GM19468 (cell line): ENCODE measurements at regions not wholly inside any gene's neighbourhood (a gene's known extent, or its start where the extent isn't known, plus 50 kb on each side); places are given as distances from the start of the nearest gene placed in this dataset.

Experiments used
- ATAC-seq: cut with Tn5 transposase; IDR thresholded peaks from one replicate; pipeline ENCODE4 v1.9.1; 2021; ENCODE audit warnings: mild to moderate bottlenecking, moderate library complexity, moderate number of reproducible peaks; ENCODE audit not compliant: unreplicated experiment; ENCODE audit errors: extremely low read depth

- ATAC-seq = no peak
Observed at GRCh38 chr12:23043646-23044045, 418.7 kb downstream of the ETNK1 start.

DNA sequence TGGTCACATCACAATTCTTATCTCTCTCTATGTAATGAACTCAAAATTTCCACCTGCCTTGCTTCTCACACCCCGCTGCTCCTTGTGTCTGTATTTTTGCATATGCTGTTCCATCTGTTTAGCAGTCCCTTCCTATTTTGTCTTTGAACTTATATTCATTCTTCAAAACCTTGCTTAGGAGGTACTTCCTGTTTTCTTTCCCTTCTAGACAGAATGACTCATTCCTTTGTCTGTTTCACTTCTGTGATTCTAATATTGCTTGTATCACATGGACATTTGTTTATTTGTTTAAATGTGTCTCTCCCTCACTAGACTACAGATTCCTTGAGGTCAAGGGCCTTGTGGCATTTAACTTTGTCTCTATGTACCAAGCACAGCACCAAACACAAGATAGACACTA, 424.2 kb downstream of the ETNK1 start:
- ATAC-seq = no peak

- no peak for ATAC-seq
Observed at GRCh38 chr12:23055004-23055403, 430.0 kb downstream of the ETNK1 start.

DNA sequence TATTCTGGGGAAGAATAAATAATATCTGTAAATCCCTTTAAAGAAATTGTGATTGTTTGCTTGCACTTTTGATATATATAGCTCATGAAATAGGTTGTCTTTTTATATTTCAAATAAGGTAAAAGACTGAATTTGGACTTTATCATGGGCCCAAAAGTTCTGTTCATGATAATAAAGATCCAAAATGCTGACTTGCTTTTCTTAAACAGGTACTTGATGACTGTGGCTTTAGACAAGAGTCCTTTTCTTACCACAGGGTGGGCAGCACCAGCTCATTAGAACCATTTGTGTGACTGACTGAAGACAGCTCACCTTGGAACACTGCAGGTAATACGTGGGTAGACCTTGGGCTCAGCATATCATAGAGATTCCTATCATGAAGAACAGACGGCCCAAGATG, 432.6 kb downstream of the ETNK1 start:
- ATAC-seq = no peak

GRCh38 chr12:23060161-23060560, 435.2 kb downstream of the ETNK1 start:
- no peak for ATAC-seq

- ATAC-seq = no peak
Observed at GRCh38 chr12:23063206-23063605, 438.2 kb downstream of the ETNK1 start.

GRCh38 chr12:23066095-23066494, 441.1 kb downstream of the ETNK1 start:
- ATAC-seq = no peak

GRCh38 chr12:23083267-23083666, 458.3 kb downstream of the ETNK1 start:
- ATAC-seq = no peak

DNA sequence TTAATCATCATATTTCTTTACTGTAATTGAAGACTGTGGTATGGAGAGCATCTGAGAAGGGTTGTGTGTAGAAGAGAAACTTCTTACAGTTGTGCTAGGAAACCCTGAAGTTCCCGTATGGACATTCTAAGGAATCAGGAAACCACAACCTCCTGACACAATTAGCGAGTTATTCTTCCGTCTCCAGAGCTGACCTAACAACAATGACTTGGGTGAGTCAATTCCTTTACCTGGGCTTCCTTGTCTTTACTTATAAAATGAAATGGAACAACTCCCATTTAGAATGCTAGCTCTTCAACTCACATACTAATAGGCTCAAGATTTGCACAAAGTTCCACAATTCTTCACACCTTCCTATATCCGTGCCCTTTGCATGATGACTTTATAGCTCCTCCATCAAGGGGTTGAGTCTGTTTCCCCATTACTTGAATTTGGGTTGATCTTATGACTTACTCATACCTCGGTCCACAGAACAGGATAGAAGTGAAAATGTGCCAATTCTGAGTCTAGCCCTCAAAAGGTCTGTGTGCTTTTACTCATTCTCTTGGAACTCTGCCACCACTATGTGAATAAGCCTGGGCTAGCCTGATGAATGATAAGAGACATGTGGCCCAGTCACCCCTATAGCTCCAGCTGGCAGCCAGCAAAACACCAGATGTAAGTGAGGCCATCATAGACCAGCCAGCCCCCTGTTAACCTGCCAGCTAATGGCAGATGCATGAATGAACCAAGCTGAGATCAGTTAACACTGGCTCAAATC, 459.4 kb downstream of the ETNK1 start:
- ATAC-seq = no peak

GRCh38 chr12:23088594-23088993, 463.6 kb downstream of the ETNK1 start:
- ATAC-seq = no peak

DNA sequence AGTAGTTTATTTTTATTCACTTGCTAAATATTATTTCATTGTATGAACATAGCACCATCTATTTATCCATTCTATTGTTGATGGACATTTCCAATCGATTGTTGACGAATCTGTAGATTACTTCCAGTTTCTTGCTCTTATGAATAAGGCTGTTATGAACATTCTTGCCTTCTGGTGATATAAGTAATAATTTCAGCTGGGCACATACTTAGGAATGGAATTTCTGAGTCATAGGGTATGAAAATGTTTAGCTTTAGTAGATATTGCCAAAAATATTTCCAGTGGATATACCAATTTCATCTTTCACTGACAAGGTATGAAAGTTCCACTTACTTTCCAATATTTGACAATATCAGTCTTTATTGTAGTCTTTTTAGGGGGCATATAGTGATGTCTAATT, 468.5 kb downstream of the ETNK1 start:
- ATAC-seq = no peak

DNA sequence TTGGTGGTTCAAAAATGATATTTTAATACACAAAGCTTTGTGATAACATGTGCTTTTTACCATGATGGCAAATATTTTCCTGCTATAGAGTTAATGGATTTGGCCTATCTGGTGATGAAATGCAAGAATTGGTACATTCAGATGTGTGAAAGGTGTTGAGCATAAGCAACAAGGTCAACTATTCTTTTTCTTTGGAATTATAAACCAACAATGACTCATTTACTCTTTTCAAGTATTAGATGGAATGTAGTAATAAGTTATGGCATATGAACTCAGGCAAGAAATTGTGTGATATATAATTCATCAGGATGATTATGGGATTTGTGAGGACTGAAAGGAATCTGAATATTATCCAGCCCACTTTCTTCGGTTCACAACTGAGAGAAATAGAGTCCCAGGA, 471.4 kb downstream of the ETNK1 start:
- no peak for ATAC-seq

- ATAC-seq = no peak
Observed at GRCh38 chr12:23098110-23098509, 473.1 kb downstream of the ETNK1 start.

GRCh38 chr12:23098517-23098916, 473.5 kb downstream of the ETNK1 start:
- ATAC-seq = no peak

DNA sequence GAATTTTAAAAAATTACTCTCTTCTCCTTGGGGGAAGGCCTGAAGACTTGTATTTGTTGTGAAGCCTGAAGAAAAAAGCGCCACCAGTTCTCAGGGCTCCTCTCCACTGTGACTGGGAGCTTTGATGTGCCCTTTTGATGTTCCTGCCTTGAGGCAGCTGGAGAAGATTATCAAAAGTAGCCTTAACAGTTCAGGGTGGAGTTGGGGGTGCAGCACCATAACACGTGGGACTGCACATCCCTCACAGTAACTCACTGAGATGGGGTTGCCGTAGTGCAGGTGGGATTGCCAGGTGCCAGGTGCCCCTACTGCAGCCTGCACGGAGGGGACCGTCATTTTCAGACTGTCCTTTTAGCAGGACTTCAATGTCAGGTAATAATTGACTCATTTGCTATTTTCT, 474.1 kb downstream of the ETNK1 start:
- ATAC-seq = no peak

DNA sequence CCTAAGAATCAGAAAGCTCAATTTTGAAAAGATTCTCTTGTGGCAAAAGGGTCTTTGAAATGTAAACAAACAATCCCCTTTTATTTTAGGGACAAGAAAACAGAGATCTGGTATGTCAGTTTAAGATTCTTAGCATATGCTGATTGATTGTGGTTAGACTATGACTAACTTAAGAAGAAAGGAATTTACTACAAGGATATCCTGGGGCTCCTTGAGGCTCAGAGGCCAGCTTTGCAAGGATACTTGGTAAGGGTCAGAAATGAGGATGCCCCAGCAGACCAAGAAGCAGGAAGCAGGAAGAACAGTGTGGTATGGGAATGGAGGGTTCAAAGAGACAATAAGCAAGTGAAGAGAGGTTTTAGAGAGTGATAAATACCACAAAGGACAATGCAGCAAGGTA, 474.6 kb downstream of the ETNK1 start:
- ATAC-seq = no peak

DNA sequence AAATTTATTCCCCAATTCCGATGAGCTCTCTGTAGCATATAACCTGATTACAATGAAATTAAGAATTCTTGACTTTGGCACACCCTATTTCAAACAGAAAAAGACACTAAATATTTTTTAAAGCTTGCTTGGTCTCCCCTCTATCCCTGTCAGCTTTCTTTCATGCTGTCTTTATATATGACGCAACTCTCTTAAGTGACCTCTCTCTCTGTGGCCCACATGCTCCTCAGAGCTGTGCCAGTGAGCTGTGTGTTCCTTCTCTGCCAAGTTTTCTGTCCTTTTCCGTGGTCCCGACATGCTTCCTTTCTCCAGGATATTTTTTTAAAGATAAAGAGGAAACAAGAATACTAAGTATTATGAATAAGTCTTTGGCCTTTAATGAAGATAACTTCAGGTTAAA, 484.0 kb downstream of the ETNK1 start:
- no peak for ATAC-seq

DNA sequence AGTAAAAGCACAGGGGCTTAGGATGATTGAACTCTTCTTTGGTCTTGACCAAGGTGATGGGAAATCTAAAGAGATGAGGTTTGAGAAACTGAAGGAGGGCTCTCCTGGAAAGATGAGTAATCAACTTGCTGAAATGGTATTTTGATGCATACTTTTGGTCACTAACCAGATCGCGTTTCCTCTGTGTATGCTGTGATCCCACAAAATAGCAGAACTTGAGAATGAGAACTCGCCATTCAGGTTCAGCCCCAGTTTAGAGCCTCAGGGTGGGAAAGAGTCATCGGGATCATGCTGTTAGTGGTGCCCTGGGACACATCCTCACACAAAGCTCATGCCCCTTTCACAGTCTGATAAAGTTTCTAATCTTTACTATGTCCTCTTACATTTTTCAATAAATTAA, 488.8 kb downstream of the ETNK1 start:
- ATAC-seq = no peak

DNA sequence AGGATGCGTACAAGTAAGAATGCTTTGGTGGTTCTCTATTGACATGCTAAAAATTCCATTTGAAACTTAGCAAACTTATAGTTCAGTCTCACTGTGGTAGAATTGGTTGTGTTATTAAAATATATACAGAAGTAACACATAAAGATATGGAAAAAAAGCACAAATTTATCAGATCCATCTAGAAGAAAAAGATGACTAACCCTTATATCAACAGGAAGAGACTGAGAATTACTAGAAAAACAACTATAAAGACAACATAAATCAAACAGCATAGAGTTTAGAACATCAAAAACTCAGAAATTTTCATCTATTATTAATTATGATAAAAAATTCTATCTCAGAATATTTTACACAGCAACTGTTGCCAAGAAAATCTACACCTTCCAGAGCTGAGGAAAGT, 491.0 kb downstream of the ETNK1 start:
- ATAC-seq = no peak

- no peak for ATAC-seq
Observed at GRCh38 chr12:23126794-23127193, 501.8 kb downstream of the ETNK1 start.

DNA sequence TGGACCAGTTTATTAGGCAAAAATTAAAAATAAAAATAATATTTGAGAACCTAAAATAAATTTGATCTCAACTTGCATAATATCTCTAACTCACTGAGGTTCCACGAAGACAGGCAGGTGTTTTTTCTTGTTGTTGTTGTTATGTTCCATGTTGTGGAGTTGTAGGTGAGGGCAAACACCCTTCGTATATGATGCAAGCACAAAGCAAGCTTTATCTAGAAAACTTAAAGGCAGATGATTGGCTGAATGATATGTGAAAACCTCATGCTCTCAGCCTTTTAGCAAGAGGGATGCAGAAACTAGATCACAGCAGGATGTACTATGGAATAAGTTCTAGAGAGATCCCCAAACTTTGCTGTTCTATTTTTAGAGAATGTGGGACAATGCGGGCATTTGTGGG, 502.7 kb downstream of the ETNK1 start:
- ATAC-seq = no peak

DNA sequence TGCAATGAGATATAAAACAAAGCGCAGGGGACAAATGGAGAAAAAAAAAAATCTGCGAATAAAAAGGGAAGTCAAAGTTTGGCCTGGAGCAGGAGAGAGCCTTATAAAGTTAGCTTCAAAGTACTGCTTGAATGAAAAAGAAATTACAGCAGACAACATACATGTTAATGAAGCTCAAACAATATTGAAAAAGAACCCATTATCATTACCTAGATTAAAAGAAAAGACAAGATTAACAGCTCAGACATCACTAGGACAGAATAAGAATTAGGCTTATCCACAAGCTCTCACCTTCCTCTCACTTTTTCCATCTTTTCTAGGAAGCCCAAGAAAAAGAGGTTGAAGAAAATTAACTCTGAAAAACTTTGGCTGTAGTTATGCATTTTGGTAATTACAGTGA, 503.5 kb downstream of the ETNK1 start:
- no peak for ATAC-seq

DNA sequence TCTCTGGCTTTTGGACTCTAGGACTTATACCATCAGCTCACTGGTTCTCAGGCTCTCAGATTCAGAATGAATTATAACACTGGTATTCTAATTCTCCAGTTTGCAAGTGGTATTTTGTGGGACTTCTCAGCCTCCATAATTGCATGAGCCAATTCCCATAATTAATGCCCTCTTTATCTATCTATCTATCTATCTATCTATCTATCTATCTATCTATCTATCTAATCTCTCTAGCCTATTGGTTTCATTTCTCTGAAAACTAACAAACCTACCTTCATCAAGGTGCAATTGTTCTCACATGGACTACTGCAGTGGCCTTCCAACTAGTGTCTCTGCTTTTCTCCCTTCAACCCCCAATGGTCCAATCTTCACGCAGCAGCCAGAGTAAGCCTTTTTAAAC, 507.4 kb downstream of the ETNK1 start:
- no peak for ATAC-seq
